Keratinocyte (primary cell): ENCODE measurements at regions not wholly inside any gene's neighbourhood (a gene's known extent, or its start where the extent isn't known, plus 50 kb on each side); places are given as distances from the start of the nearest gene placed in this dataset.

Experiments
- EZH2 ChIP-seq: IDR thresholded peaks from one replicate; pipeline ENCODE4 v1.6.1; 2012; ENCODE audit warnings: inconsistent platforms, mild to moderate bottlenecking, low read length, moderate library complexity
- TF ChIP-seq, protein P1 (sequence below), 3 experiments: IDR thresholded peaks in 1 of 3; conservative IDR thresholded peaks in 1 of 3; optimal IDR thresholded peaks in 1 of 3; 2 replicates in 2 of 3; 3 replicates in 1 of 3; pipeline versions ENCODE3 to v1.5.1; 2011; ENCODE audit warnings: low read length in 3 of 3, mild to moderate bottlenecking in 3 of 3, moderate library complexity in 2 of 3, control low read depth in 1 of 3, inconsistent platforms in 1 of 3; ENCODE audit not compliant: insufficient read depth in 2 of 3; ENCODE audit errors: extremely low read depth in 1 of 3

DNA sequence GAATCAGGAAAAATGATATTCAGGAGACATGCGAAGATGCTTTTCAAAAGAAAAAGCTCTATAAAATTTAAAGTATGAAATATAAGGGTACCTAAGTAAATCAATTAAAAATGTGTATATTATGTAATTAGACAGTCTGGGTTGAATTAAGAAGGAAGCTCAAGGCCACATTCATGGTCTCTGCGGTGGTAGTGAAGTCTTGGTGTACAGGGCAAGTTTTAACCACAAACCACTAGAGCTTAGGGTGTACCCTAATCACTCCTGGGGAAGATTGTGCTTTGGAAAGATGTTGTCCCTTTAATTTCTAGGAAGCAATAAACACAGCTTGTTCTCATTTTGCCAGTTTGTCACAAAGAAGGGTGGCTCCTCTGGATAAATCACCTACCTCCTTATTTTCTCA lies 287.2 kb upstream of the ZNF608 start:
- TF ChIP-seq, protein P1, sequence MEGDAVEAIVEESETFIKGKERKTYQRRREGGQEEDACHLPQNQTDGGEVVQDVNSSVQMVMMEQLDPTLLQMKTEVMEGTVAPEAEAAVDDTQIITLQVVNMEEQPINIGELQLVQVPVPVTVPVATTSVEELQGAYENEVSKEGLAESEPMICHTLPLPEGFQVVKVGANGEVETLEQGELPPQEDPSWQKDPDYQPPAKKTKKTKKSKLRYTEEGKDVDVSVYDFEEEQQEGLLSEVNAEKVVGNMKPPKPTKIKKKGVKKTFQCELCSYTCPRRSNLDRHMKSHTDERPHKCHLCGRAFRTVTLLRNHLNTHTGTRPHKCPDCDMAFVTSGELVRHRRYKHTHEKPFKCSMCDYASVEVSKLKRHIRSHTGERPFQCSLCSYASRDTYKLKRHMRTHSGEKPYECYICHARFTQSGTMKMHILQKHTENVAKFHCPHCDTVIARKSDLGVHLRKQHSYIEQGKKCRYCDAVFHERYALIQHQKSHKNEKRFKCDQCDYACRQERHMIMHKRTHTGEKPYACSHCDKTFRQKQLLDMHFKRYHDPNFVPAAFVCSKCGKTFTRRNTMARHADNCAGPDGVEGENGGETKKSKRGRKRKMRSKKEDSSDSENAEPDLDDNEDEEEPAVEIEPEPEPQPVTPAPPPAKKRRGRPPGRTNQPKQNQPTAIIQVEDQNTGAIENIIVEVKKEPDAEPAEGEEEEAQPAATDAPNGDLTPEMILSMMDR (optimal IDR thresholded peaks at IDR 0.05 in 1 of 3, IDR thresholded peaks at IDR 0.05 in 1 of 3, conservative IDR thresholded peaks at IDR 0.05 in 1 of 3; ENCODE audit: extremely low read depth in 1 of 3, insufficient read depth in 2 of 3, low read length in 3 of 3), result no peak
- TF ChIP-seq EZH2, result no peak
